ENCODE measurements at regions not wholly inside any gene's neighbourhood (a gene's known extent, or its start where the extent isn't known, plus 50 kb on each side); places are given as distances from the start of the nearest gene placed in this dataset.

GRCh38 chr2:19776941-19777514 lies 124.8 kb downstream of the TTC32 start:
- TF ChIP-seq CTCF (conservative IDR thresholded peaks at IDR 0.05) (no peak), EZH2 (IDR thresholded peaks at IDR 0.05; ENCODE audit: low read depth) (no peak)
